Mesothelial cell of epicardium (in vitro differentiated cells): ENCODE measurements at regions not wholly inside any gene's neighbourhood (a gene's known extent, or its start where the extent isn't known, plus 50 kb on each side); places are given as distances from the start of the nearest gene placed in this dataset.

Experiments used
- DNase-seq, 2 experiments: peaks; one replicate each; pipeline ENCODE4 v3.0.0; 2021; ENCODE audit warnings: low spot score in 2 of 2; ENCODE audit not compliant: unreplicated experiment in 2 of 2
- H3K27ac Mint-ChIP-seq: 2 replicates; pipeline ENCODE4 v1.8.0; 2021; ENCODE audit warnings: mixed read lengths
- H3K27me3 Mint-ChIP-seq: 2 replicates; pipeline ENCODE4 v1.8.0; 2021; ENCODE audit warnings: low read depth, mixed read lengths
- H3K36me3 Mint-ChIP-seq: 2 replicates; pipeline ENCODE4 v1.8.0; 2021; ENCODE audit warnings: mixed read lengths
- H3K4me1 Mint-ChIP-seq: 2 replicates; pipeline ENCODE4 v1.8.0; 2021; ENCODE audit warnings: mixed read lengths
- H3K4me3 Mint-ChIP-seq: 2 replicates; pipeline ENCODE4 v1.8.0; 2021; ENCODE audit warnings: mild to moderate bottlenecking, moderate library complexity, mixed read lengths
- H3K9me3 Mint-ChIP-seq: 2 replicates; pipeline ENCODE4 v1.8.0; 2021; ENCODE audit warnings: mixed read lengths
- TF ChIP-seq, protein P1 (sequence below): fragments of 200-600 bp; sonication (generic); IDR thresholded peaks from one replicate; pipeline ENCODE4 v1.5.0; 2021; ENCODE audit warnings: antibody characterized with exemption; ENCODE audit not compliant: unreplicated experiment

DNA sequence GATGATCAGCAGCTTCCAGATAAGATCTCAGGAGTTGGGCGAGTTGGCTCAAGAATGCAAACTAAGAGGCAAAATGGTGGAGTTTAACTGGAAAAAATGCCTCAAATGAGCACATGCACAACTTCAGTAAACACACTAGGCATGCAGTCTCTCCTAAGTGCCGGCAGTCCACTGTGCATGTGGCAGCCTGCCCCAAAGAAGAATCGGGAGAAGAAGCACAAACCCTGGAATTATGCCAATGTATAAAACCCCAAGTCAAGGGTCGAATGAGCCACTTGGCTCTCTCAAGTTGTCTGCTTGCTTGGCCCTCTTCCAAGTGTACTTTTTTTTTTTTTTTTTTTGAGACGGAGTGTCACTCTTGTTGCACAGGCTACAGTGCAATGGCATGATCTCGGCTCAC lies 53.3 kb upstream of the SLITRK1 start:
- no peak overlapping the region for H3K27ac Mint-ChIP-seq

More for the DNA sequence above, 53.3 kb upstream of the SLITRK1 start:
- DNase-seq, result no peak
- Mint-ChIP-seq H3K4me1 (peaks cover 23% of the 10 kb centered on the region), H3K36me3 (peaks cover 2% of the 10 kb centered on the region), H3K9me3 (peaks cover 15% of the 10 kb centered on the region), H3K4me3 (no peak overlapping the region), H3K27me3 (no peaks in the 10 kb centered on the region)
- TF ChIP-seq, protein P1, sequence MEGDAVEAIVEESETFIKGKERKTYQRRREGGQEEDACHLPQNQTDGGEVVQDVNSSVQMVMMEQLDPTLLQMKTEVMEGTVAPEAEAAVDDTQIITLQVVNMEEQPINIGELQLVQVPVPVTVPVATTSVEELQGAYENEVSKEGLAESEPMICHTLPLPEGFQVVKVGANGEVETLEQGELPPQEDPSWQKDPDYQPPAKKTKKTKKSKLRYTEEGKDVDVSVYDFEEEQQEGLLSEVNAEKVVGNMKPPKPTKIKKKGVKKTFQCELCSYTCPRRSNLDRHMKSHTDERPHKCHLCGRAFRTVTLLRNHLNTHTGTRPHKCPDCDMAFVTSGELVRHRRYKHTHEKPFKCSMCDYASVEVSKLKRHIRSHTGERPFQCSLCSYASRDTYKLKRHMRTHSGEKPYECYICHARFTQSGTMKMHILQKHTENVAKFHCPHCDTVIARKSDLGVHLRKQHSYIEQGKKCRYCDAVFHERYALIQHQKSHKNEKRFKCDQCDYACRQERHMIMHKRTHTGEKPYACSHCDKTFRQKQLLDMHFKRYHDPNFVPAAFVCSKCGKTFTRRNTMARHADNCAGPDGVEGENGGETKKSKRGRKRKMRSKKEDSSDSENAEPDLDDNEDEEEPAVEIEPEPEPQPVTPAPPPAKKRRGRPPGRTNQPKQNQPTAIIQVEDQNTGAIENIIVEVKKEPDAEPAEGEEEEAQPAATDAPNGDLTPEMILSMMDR, result no peak
